ENCODE measurements at regions not wholly inside any gene's neighbourhood (a gene's known extent, or its start where the extent isn't known, plus 50 kb on each side); places are given as distances from the start of the nearest gene placed in this dataset.
A peak's percentile ranks its signal among the peaks of the same experiment; 100 is the strongest.

DNA sequence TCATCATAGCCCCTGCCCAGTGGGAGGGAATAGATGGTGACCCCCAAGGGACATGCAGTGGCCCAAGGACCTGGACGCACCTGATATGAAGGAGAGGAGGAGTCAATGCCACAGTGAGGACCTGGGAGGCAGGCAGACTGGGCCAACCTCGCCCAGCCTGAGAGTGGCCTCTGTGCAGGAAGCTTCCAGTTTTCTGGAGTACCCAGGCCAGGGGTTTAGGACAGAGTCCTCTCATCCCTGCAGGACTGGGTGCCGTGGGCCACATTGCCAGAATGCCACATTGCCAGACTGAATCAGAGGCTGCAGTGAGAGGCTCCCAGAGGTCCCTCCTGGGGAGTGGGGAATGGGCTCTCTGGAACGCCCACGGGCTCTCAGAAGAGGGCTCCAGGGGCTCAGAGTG lies 82.9 kb upstream of the VSTM2B start:
- no peak for DNase-seq (ENCODE audit: low read depth in 1 of 2, low spot score in 1 of 2)
- in situ Hi-C loops (cut with HindIII; ENCODE audit: low pct_unique_long_range_greater_than_20kb, low sequenced_read_pairs) = no loop called here
- TF ChIP-seq JUND (IDR thresholded peaks at IDR 0.05; ENCODE audit: low read depth) = no peak

DNA sequence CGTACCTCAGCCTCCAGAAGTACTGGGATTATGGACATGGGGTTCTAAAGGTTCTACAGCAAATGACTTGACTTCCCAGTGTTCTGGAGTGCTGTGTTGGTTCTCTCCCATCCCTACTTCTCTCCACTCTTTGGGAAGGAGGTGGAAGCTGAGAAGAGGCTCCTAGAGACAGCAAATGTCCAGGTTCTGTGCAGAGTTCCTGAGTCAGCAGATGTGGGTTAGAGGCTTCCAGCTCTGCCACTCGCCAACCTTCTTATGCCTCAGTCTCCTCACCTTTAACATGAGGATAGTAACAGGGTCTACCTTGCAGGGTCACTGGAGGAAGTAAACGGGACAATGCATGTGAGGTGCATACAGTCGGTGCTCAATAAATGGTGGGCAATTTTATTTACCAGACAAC lies 80.5 kb upstream of the VSTM2B start:
- in situ Hi-C loops (cut with HindIII; ENCODE audit: low pct_unique_long_range_greater_than_20kb, low sequenced_read_pairs) = no loop called here
- DNase-seq (ENCODE audit: low read depth in 1 of 2, low spot score in 1 of 2) = no peak
- TF ChIP-seq JUND (IDR thresholded peaks at IDR 0.05; ENCODE audit: low read depth) = no peak

DNA sequence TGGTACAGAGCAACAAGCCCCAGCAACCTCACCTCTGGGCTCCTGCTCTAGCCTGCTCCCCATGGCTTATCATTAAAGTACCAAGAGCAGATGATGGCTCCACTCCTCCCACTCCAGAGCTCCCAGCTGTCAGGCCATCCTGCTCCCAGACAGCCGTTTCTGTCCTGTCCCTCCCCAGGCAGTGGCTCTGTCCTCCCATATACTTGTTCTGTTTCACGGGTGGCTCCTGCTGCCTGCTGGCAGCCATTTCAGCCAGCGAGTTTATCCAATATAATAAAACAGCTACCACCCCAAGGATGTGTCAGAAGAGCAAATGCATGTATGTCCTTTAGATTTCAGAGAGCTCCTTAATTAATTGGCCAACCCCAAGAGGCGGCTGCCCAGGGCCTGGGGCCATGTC lies 79.4 kb upstream of the VSTM2B start:
- no peak for DNase-seq (ENCODE audit: low read depth in 1 of 2, low spot score in 1 of 2)
- no peak for TF ChIP-seq JUND (IDR thresholded peaks at IDR 0.05; ENCODE audit: low read depth)
- in situ Hi-C loops (cut with HindIII; ENCODE audit: low pct_unique_long_range_greater_than_20kb, low sequenced_read_pairs) = no loop called here

DNA sequence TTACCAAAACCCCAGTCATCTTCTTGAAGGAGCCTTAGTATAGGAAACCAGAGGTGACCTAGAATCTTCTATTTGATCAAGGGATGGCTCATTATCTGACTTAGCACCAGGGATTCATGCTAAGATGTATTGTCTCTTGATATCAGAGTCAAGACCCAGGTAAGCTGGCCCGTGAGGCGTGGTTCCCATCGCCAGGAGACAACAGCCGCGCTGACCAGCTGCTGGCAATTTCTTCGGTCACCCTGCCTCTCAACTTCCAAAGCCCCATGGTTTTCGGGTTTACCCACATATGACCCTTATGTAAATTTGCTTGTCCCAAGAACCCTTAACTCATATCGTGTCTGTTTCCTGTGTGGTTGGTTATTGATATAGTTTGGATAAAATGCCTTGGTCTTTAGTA lies 77.7 kb upstream of the VSTM2B start:
- no peak for TF ChIP-seq JUND (IDR thresholded peaks at IDR 0.05; ENCODE audit: low read depth)
- DNase-seq (ENCODE audit: low read depth in 1 of 2, low spot score in 1 of 2) = no peak
- in situ Hi-C loops (cut with HindIII; ENCODE audit: low pct_unique_long_range_greater_than_20kb, low sequenced_read_pairs) = no loop called here

DNA sequence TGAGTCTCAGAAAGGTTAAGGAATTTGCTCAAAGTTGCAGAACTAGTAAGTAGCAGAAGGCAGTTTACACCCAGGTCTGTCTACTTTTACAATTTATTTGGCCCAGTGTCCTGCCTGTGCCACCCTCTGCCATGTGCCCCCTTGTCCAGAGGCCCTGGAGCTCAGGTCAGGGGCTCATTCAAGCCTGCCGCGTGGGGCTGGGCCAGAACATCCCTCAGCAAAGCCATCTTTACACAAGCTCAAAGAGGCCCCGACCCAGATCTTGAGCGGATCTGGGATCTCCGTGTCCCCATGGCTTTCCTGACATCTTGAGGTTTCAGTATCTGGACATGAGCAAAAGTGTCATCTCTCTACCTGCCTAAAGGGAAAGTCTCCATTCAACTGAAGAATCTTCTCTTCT lies 76.4 kb upstream of the VSTM2B start:
- no peak for TF ChIP-seq JUND (IDR thresholded peaks at IDR 0.05; ENCODE audit: low read depth)
- in situ Hi-C loops (cut with HindIII; ENCODE audit: low pct_unique_long_range_greater_than_20kb, low sequenced_read_pairs) = no loop called here
- DNase-seq (ENCODE audit: low read depth in 1 of 2, low spot score in 1 of 2) = no peak

DNA sequence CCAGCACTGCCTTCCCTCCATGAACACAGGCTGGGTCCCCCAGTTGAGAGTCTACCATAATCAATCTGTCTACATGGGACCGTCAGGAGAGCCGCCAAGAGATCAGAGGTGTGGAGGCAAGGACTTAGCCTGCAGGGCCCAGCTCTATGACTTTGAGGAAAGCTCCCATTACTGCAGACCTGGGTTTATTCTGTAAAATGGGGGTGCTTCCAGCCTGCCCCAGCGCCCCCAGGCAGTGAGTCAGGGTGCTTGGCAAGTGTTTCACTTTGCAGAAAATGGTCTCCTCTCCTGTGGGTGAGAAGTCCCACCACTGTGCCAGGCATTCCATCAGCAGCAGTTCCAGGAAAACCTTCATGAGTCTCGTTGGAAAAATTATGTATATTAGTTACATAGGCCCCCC lies 75.5 kb upstream of the VSTM2B start:
- TF ChIP-seq JUND (IDR thresholded peaks at IDR 0.05; ENCODE audit: low read depth) = no peak
- DNase-seq (ENCODE audit: low read depth in 1 of 2, low spot score in 1 of 2) = no peak
- in situ Hi-C loops (cut with HindIII; ENCODE audit: low pct_unique_long_range_greater_than_20kb, low sequenced_read_pairs) = no loop called here

DNA sequence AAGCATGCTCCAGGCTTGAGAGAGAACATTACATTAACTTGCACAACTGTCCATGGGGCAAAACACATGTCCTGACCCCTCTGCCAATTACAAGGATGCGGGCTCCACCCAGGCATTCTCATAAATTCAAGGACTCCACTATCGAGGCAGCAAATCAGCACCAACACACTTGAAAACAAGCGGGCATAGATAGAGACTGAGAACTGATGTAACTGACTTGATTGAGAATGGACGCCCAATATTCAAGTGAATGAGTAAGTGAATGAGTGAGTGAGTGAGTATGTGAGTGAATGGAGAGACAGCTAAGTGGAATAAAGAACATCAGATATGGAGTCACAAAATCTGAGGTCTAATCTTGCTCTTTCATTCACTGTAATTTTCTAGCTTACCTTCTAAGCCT lies 75.0 kb upstream of the VSTM2B start:
- in situ Hi-C loops (cut with HindIII; ENCODE audit: low pct_unique_long_range_greater_than_20kb, low sequenced_read_pairs) = no loop called here
- DNase-seq (ENCODE audit: low read depth in 1 of 2, low spot score in 1 of 2) = no peak
- TF ChIP-seq JUND (IDR thresholded peaks at IDR 0.05; ENCODE audit: low read depth) = no peak

DNA sequence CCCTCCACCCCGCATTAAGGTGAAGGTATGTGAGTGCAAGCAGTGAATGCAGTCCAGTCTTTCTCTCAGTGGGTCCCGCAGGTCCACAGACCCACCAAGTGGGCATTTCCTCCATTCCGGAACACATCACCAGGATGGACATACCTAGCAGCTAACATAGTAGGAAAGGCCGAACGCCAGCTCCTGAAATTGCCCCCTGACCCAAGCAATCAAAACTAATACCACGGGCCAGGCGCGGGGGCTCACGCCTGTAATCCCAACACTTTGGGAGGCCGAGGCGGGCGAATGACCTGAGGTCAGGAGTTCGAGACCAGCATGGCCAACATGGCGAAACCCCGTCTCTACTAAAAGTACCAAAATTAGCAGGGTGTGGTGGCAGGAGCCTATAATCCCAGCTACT lies 71.7 kb upstream of the VSTM2B start:
- no peak for TF ChIP-seq JUND (IDR thresholded peaks at IDR 0.05; ENCODE audit: low read depth)
- in situ Hi-C loops (cut with HindIII; ENCODE audit: low pct_unique_long_range_greater_than_20kb, low sequenced_read_pairs) = no loop called here
- DNase-seq (ENCODE audit: low read depth in 1 of 2, low spot score in 1 of 2) = no peak

DNA sequence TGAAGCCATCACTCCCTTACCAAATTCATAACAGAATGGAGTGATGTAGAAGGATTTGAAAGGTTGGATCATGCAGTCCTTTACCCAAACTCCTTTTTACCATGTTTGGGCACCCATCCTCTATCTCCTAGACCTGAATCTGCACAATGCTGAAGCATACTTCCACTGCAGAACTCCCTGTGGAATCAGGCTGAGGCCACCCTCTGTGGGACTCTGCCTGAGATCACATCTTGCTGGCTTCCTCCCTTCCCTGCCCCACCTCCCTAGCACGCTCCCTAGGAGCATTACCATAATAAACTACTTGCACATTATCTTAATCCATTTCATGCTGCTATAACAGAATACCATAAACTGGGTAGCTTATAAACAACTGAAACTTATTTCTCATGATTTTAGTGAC lies 68.4 kb upstream of the VSTM2B start:
- no peak for TF ChIP-seq JUND (IDR thresholded peaks at IDR 0.05; ENCODE audit: low read depth)
- no peak for DNase-seq (ENCODE audit: low read depth in 1 of 2, low spot score in 1 of 2)
- in situ Hi-C loops (cut with HindIII; ENCODE audit: low pct_unique_long_range_greater_than_20kb, low sequenced_read_pairs) = no loop called here

DNA sequence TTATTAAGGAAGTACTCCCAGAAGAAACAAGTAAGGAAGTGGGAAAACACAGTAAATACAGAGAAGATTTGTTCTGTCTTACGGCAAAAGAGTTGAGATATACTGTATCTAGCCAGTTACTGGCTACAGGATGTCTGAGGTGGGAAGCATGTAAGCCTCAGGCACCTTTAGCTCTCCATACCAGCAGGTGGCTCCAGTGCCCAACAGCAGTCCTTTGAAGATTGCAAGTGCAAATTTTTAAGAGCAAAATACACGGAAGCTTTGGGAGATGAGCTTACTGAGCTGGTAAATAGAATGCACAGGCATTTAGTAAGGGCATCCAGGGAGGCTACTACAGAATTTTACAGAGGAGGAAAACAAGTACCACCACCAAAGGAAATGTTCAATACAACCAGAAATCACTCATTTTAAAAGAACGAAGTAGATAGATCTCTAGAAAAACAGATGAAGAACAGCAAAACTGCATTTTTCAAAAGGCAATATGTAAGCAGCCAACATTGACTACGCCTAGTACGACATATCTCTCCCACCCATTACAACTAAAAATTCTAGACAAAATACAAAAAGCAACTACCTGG lies 57.9 kb upstream of the VSTM2B start:
- in situ Hi-C loops (cut with HindIII; ENCODE audit: low pct_unique_long_range_greater_than_20kb, low sequenced_read_pairs) = no loop called here
- DNase-seq (ENCODE audit: low read depth in 1 of 2, low spot score in 1 of 2) = peak; percentile 28 to 67
- no peak for TF ChIP-seq JUND (IDR thresholded peaks at IDR 0.05; ENCODE audit: low read depth)

DNA sequence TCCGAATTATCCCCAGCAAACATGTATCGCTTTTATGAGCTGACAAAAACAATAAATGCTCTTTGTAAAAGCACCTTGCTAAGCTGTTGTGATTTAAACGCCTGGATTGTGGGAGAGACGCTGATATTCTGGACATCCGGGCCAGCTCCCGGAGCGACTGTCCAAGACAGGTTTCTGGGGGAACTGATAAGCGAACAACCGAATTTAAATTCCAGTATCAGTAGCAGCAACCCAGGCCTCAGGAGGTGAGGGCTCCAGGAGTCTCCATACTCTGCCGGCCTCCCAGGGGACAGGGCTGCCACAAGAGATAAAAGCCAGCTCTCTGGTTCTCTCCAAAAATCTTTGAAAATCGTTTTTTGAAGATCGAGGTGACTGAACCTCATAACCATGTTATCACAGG lies 50.3 kb upstream of the VSTM2B start:
- TF ChIP-seq JUND (IDR thresholded peaks at IDR 0.05; ENCODE audit: low read depth) = no peak
- in situ Hi-C loops (cut with HindIII; ENCODE audit: low pct_unique_long_range_greater_than_20kb, low sequenced_read_pairs) = no loop called here
- no peak for DNase-seq (ENCODE audit: low read depth in 1 of 2, low spot score in 1 of 2)

All from T47D (cell line).